ENCODE measurements at regions not wholly inside any gene's neighbourhood (a gene's known extent, or its start where the extent isn't known, plus 50 kb on each side); places are given as distances from the start of the nearest gene placed in this dataset.

GRCh38 chrX:39840133-39840532, 257.6 kb downstream of the BCOR start:
- no peak for TF ChIP-seq EZH2 (IDR thresholded peaks at IDR 0.05; ENCODE audit: insufficient read depth, poor library complexity, severe bottlenecking)
- TF ChIP-seq EZH2phosphoT487 (IDR thresholded peaks at IDR 0.05; ENCODE audit: insufficient read depth, low read depth), result no peak
